ENCODE measurements at regions not wholly inside any gene's neighbourhood (a gene's known extent, or its start where the extent isn't known, plus 50 kb on each side); places are given as distances from the start of the nearest gene placed in this dataset.
A peak's percentile ranks its signal among the peaks of the same experiment; 100 is the strongest.

DNA sequence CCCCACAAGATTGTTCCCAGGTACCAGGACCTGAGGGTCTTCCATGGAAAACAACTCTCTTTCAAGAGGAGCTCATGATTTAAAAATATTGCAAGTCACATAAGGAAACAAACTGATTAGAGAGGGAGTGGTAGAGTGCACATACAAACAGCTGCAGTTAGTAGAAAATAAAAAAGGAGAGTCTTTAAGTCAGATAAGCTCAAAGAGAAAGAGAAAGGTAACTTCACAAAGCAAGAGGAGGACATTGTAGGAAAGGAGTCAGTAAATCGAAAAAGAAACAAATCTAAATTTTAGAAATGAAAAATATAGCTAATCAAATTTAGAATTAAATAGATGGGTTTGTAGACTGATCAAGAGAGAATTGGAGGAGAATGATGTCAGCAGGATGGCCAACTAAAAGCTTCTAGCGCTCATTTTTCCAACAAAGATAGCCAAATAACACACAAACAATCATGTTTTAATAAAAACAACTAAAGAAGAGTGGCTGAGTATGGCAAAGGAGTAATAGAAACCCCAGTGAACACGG, 86.1 kb upstream of the CD53 start:
- TF ChIP-seq, protein P1, sequence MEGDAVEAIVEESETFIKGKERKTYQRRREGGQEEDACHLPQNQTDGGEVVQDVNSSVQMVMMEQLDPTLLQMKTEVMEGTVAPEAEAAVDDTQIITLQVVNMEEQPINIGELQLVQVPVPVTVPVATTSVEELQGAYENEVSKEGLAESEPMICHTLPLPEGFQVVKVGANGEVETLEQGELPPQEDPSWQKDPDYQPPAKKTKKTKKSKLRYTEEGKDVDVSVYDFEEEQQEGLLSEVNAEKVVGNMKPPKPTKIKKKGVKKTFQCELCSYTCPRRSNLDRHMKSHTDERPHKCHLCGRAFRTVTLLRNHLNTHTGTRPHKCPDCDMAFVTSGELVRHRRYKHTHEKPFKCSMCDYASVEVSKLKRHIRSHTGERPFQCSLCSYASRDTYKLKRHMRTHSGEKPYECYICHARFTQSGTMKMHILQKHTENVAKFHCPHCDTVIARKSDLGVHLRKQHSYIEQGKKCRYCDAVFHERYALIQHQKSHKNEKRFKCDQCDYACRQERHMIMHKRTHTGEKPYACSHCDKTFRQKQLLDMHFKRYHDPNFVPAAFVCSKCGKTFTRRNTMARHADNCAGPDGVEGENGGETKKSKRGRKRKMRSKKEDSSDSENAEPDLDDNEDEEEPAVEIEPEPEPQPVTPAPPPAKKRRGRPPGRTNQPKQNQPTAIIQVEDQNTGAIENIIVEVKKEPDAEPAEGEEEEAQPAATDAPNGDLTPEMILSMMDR (IDR thresholded peaks at IDR 0.05): no peak

DNA sequence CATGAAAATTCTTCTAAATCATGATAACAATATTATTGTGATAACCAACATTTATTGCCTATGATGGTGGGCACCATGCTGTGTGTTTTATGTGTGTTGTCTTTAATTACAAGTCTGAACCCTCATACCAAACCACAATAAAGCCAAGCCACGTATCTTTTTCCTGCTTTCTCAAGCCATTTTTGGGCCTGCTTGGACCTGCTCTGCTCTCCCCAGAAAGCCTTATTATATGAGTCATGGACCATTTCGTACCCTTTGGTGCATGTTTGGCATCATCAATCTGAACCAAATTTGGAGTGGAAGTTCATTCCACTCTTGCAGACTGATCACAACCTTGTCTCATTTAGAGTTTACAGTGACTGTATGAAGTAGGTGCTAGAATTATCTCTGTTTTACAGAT, 87.3 kb upstream of the CD53 start:
- TF ChIP-seq, protein P1 (IDR thresholded peaks at IDR 0.05): no peak
- DNase-seq (ENCODE audit: low spot score): no peak
- Histone ChIP-seq H3K27ac (no peak overlapping the region), H3K4me3 (no peak overlapping the region)

More for the DNA sequence above, 86.1 kb upstream of the CD53 start:
- H3K4me3 ChIP-seq: no peak overlapping the region
- H3K27ac ChIP-seq: no peak overlapping the region
- DNase-seq (ENCODE audit: low spot score): no peak

DNA sequence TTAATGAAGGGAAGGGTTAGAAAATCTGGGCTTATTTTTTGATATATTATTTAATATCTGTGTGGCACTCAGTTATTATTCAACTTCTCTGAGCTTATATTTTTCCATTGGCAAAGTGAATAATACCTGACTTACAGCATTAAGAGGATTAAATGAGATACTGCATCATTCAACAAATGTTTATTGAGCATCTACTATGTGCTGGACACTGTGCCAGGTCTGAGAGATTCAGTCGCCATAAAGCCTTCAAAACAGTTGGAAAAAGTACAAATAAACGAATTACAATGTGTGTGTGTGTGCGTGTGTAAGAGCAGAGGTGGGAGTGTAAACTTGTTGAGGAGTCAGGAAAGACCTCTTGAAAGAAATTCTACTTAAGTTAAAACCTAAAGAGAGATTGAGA, 87.9 kb upstream of the CD53 start:
- TF ChIP-seq, protein P1 (IDR thresholded peaks at IDR 0.05): no peak
- no peak for DNase-seq (ENCODE audit: low spot score)
- H3K27ac ChIP-seq: no peak overlapping the region
- H3K4me3 ChIP-seq: no peak overlapping the region

DNA sequence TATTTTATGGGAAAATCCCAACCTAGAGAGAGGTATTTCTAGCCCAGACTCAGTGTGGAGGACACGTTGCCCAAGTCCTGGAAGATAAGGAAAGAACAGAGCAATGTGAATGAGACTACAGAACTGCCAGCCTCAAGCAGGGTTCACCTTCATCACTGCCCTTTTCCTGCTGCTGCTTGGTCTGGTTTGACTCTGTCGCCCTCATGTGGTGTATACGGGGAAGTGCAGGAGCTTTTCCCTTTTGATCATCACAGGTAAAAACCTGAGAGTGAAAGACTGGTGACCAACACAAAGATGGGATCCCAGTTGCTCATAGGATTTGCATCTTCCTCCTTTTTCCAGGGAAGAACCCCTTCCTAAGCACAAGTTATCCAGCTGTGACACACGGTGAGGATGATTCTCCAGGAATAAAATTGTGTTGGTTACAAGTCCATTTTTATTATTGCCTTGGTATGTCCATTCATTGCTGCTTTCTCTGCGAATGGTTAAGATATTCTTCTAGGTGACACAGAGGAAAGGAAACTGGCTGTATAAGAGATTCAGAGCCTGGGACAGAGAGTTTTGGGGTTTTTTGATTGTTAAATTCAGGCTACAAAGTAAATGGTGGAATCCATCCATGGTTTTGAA, 89.5 kb upstream of the CD53 start:
- Histone ChIP-seq H3K27ac (no peak overlapping the region), H3K4me3 (no peak overlapping the region)
- DNase-seq (ENCODE audit: low spot score): no peak
- TF ChIP-seq, protein P1 (IDR thresholded peaks at IDR 0.05): peak; percentile 79

DNA sequence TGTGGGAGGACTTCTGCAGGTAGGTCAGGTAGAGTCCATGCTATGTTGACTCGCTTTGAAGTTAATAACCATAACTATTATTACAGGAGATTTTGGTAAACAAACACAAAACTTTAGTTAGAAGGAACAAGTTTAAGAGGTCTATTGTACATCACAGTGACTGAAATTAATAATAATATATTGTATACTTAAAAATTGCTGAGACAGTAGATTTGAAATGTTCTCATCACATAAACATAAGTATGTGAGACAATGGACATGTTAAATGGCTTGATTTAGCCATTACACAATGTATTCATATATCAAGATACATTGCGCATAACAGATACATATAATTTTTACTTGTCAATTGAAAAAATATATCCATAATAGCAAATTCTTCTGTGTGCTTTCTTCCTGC, 91.4 kb upstream of the CD53 start:
- TF ChIP-seq, protein P1 (IDR thresholded peaks at IDR 0.05): no peak
- DNase-seq (ENCODE audit: low spot score): no peak
- Histone ChIP-seq H3K4me3 (no peak overlapping the region), H3K27ac (no peak overlapping the region)

DNA sequence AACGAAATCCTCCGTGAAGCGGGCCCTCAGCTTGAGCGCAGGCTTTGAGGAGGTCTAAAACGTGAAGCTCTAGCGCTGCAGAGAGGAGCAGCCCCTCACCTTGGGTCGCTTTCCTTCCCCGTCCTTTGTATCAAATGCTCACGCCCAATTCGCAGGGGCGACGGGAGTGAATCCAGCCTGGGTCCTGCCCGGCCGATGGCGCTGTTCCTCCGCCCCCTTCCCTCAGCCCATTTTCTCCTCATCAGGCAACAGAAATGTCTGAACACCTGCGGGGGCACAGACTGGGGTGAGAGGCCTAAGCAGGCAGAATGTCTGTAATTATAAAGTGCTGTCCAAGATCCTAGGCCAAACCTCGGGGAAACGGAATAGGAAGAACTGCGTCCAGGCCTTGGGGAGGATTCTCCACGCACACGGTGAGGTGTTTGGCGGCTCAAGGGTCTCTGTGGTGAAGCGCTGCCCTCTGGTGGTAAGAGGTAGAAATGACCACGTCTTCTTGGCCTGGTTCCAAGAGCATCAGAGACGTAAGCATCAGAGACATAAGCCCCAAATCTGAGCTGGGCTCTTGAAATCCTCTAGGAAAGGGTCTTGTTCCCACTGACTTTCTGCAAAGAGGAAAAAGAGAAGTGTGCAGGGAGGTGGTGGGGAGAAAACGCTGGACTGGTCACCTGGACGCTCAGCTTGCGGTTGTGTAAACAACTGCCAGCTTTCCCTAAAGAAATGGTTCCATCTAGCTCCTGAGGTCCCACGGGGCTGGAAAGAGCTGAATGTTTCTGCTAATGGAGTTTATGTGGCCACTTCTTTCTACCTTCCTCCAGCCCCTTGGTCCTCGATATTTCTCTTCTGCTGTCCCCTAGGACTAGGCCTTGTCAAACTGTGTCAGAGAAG, 92.1 kb upstream of the CD53 start:
- TF ChIP-seq, protein P1 (IDR thresholded peaks at IDR 0.05): peak; percentile 60
- no peak overlapping the region for H3K27ac ChIP-seq
- DNase-seq (ENCODE audit: low spot score): no peak

More for the DNA sequence above, 92.1 kb upstream of the CD53 start:
- H3K4me3 ChIP-seq: no peak overlapping the region

All from coronary artery (tissue), 2 donors.